Thymus (tissue), 11 donors: ENCODE measurements at regions not wholly inside any gene's neighbourhood (a gene's known extent, or its start where the extent isn't known, plus 50 kb on each side); places are given as distances from the start of the nearest gene placed in this dataset.

Experiments
- DNase-seq, 9 donors: peaks; one replicate each; pipeline ENCODE4 v3.0.0-alpha.2; 2013; ENCODE audit warnings: low spot score in 9 of 9, low read depth in 6 of 9, missing footprints in 1 of 9
- H3K27ac ChIP-seq, 2 donors: one replicate each; pipeline ENCODE4 v1.5.1; 2013; ENCODE audit warnings: control low read depth in 1 of 2, low read depth in 1 of 2, low read length in 1 of 2, mild to moderate bottlenecking in 1 of 2, moderate library complexity in 1 of 2
- H3K27me3 ChIP-seq, 2 donors: one replicate each; pipeline ENCODE4 v1.5.1; 2013; ENCODE audit warnings: low read length in 1 of 2; ENCODE audit not compliant: control insufficient read depth in 2 of 2, insufficient read depth in 1 of 2
- H3K36me3 ChIP-seq, 2 donors: one replicate each; pipeline ENCODE4 v1.5.1; 2013; ENCODE audit warnings: low read length in 1 of 2, mild to moderate bottlenecking in 1 of 2, moderate library complexity in 1 of 2; ENCODE audit not compliant: control insufficient read depth in 2 of 2, insufficient read depth in 2 of 2
- H3K4me1 ChIP-seq, 2 donors: one replicate each; pipeline ENCODE4 v1.5.1; 2013; ENCODE audit warnings: low read length in 2 of 2; ENCODE audit not compliant: control insufficient read depth in 2 of 2, insufficient read depth in 2 of 2
- H3K4me3 ChIP-seq, 2 donors: one replicate each; pipeline ENCODE4 v1.5.1; 2013; ENCODE audit warnings: low read length in 2 of 2, control low read depth in 1 of 2, mild to moderate bottlenecking in 1 of 2
- H3K9me3 ChIP-seq, 2 donors: one replicate each; pipeline ENCODE4 v1.5.1; 2013; ENCODE audit warnings: low read length in 1 of 2, mild to moderate bottlenecking in 1 of 2; ENCODE audit not compliant: control insufficient read depth in 2 of 2, insufficient read depth in 1 of 2
- WGBS: extraction: QIAGEN DNeasy Blood & Tissue Kit; methylation state at CpG from one replicate; pipeline ENCODE4 v1.1.7; 2013; 5-methylcytosine and 5-hydroxymethylcytosine counted together
- donor health status: healthy.

DNA sequence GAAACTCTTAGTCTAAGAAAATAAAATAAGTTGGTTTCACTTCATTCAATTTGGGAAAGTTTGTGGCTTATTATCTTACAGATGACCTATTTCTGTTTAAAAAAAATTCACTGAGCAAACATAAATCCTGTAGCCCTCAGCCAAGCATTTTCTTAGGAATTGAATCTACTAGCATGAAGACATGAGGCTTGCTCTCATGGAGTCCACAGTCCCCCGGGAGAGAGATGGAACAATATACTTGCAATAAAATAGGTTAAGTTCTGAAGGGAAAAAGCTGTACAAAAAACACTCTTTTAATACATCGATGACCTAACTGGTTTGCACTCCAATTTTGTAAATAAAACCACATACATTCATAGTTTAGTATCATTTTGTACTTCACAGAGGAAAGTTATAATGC lies 642.6 kb upstream of the FAM241A start:
- no peak overlapping the region for H3K27ac ChIP-seq
- H3K9me3 ChIP-seq = no peaks in the 10 kb centered on the region
- no peaks in the 10 kb centered on the region for H3K4me1 ChIP-seq
- H3K36me3 ChIP-seq = no peaks in the 10 kb centered on the region
- 93% methylated on average over 2 of the region's 2 CpGs for WGBS
- H3K27me3 ChIP-seq = no peaks in the 10 kb centered on the region
- no peak for DNase-seq
- H3K4me3 ChIP-seq = no peak overlapping the region

GRCh38 chr4:111506706-111507105 lies 638.5 kb upstream of the FAM241A start:
- Histone ChIP-seq H3K9me3 (no peaks in the 10 kb centered on the region), H3K27ac (no peak overlapping the region), H3K4me1 (no peaks in the 10 kb centered on the region), H3K4me3 (no peak overlapping the region), H3K27me3 (no peaks in the 10 kb centered on the region), H3K36me3 (no peaks in the 10 kb centered on the region)
- WGBS = 86% methylated on average over 2 of the region's 2 CpGs
- DNase-seq = no peak

DNA sequence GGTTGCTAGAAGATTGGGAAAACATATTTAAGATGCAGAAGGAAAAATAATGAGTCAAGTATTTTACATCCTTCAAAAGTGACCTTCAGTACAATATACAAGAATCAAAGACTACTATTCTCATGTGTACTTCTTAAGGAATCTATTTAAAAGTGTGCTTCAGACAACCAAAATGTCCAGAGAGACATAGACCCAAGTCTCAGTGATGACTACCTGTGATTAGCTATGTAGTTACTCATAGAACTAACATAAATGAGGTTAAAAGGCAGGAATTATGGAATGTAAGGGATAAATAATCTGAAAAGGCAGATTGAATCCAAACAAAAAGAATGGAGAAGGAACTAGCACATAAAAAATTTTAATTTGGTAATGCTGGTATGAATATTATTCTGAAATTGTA lies 634.7 kb upstream of the FAM241A start:
- Histone ChIP-seq H3K36me3 (no peaks in the 10 kb centered on the region), H3K27ac (no peak overlapping the region), H3K4me1 (no peaks in the 10 kb centered on the region), H3K4me3 (no peak overlapping the region), H3K27me3 (no peaks in the 10 kb centered on the region), H3K9me3 (no peaks in the 10 kb centered on the region)
- no peak for DNase-seq

DNA sequence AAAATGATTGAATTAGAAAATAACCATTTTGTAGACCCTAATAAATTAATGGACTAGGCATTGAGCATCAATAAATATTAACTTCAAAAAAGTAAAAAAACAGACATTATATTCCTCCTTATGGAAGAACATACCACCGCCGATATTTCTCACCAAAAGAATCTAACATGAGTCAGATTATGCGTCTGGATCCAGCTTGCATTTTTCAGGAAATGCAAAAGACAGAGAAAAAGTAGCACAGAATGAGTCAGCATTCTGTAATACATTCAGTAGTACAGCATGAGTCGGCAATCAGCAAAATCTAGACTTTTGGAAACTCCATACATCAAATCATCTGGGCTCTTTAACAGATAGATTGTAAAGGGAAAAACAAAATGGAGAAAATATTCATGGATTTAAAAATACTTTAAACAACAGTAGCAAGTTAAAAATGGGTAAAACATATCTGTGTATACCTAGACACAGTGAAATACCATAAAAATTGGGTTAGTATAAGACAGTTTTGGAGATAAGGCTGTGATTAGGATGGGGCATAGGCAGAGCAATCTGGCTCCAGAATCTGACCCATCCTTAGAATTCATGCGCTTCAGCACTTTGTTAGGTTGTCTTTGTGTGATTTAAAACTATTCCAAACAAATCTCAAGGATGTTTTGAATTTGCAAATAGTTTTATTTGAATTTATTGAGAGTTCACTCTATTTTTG lies 633.0 kb upstream of the FAM241A start:
- no peaks in the 10 kb centered on the region for H3K36me3 ChIP-seq
- H3K4me1 ChIP-seq = no peaks in the 10 kb centered on the region
- no peak overlapping the region for H3K4me3 ChIP-seq
- H3K9me3 ChIP-seq = no peaks in the 10 kb centered on the region
- DNase-seq = no peak
- 50% methylated on average over 5 of the region's 5 CpGs for WGBS
- no peak overlapping the region for H3K27ac ChIP-seq
- no peaks in the 10 kb centered on the region for H3K27me3 ChIP-seq

- H3K27ac ChIP-seq = no peak overlapping the region
Observed at GRCh38 chr4:111519683-111520082, 625.6 kb upstream of the FAM241A start.

GRCh38 chr4:111530446-111530845 lies 614.8 kb upstream of the FAM241A start:
- no peaks in the 10 kb centered on the region for H3K36me3 ChIP-seq
- H3K9me3 ChIP-seq = no peaks in the 10 kb centered on the region
- H3K4me1 ChIP-seq = no peaks in the 10 kb centered on the region
- 84% methylated on average over 2 of the region's 2 CpGs for WGBS
- H3K27ac ChIP-seq = no peak overlapping the region
- no peak overlapping the region for H3K4me3 ChIP-seq
- no peaks in the 10 kb centered on the region for H3K27me3 ChIP-seq
- no peak for DNase-seq

More at GRCh38 chr4:111519683-111520082, 625.6 kb upstream of the FAM241A start:
- H3K4me3 ChIP-seq = no peak overlapping the region
- H3K4me1 ChIP-seq = no peaks in the 10 kb centered on the region
- no peaks in the 10 kb centered on the region for H3K36me3 ChIP-seq
- H3K27me3 ChIP-seq = no peaks in the 10 kb centered on the region
- 90% methylated on average over 5 of the region's 5 CpGs for WGBS
- H3K9me3 ChIP-seq = no peaks in the 10 kb centered on the region
- no peak for DNase-seq

DNA sequence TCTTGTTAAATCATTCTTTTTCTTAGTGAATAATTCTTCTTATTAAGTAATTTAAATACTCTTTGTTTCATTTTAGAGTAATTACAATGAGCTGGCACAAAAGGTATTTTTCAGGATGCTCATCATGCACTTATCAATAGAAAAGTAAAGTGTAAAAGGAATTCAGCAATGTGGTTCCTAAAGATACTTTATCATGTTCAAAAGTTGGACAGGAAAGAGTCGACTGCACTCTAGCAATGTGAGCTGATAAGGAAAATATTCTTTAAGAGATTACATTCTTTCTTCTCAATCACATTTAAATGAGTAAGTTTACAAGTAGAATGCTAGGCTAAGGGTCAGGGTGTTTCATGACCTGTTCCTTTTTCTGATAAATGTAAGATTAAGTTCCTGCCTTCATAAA lies 609.5 kb upstream of the FAM241A start:
- no peak overlapping the region for H3K27ac ChIP-seq
- no peak overlapping the region for H3K4me3 ChIP-seq
- DNase-seq = no peak
- no peaks in the 10 kb centered on the region for H3K36me3 ChIP-seq
- no peaks in the 10 kb centered on the region for H3K4me1 ChIP-seq
- WGBS = 23% methylated on average over 1 of the region's 1 CpG
- no peaks in the 10 kb centered on the region for H3K9me3 ChIP-seq
- no peaks in the 10 kb centered on the region for H3K27me3 ChIP-seq

DNA sequence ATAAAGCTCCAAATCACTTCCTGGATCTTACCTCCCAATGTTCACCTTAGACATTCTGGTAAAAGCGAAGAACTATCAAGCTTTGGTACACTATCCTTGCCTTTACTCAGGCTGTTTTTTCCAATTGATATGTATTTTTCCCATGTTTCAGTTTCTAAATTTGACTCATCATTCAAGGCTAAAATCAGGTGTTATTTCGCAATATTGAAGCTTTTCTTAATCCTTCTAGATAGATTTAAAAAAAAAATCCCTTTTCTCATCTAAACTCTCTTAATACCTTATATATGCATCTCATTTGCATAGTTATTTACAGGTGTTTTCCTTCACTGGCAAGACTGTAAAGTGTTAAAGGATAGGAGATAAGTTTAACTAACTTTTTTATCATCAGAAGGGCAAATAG lies 608.1 kb upstream of the FAM241A start:
- 91% methylated on average over 2 of the region's 2 CpGs for WGBS

DNA sequence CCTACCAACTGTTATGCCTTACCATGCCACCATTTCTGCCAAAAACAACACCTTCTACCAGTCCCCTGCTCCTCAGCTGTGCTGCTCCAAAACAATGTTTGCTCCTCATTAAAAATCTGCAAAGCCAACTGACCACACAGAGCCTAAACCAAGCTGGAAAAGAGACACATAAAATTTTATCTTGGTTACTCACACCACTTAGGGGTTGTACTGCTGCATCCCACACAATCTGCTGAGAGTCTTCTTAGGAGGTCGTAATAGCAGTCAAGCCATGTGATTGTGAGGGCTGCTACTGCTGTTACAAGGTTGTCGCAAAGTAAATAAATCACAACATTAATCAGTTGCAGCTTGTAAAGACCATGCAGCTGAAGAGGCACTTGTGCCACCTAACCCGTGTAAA lies 607.4 kb upstream of the FAM241A start:
- 57% methylated on average over 3 of the region's 3 CpGs for WGBS
- Histone ChIP-seq H3K36me3 (no peaks in the 10 kb centered on the region), H3K9me3 (no peaks in the 10 kb centered on the region), H3K27me3 (no peaks in the 10 kb centered on the region), H3K4me3 (no peak overlapping the region), H3K27ac (no peak overlapping the region), H3K4me1 (no peaks in the 10 kb centered on the region)
- DNase-seq = no peak

More for the DNA sequence above, 608.1 kb upstream of the FAM241A start:
- Histone ChIP-seq H3K4me3 (no peak overlapping the region), H3K27ac (no peak overlapping the region), H3K4me1 (no peaks in the 10 kb centered on the region), H3K27me3 (no peaks in the 10 kb centered on the region), H3K36me3 (no peaks in the 10 kb centered on the region), H3K9me3 (no peaks in the 10 kb centered on the region)
- DNase-seq = no peak

DNA sequence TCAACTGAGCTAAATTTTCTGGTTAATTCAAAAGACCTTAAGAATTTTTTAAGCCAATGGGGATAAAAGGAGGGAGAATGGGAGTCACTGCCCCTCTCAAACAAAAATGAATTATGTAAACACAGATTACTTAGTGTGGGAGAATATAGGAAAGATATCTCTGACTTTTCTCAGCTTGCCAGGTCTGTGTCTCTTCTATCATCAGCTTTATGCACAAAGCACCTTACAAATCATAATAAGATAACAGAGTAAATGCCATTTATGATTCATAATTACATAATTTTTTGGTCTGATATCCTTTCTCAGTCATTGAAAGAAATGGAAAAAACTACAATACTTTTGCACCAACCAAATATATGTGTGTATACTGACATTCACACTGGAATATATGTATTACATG lies 604.6 kb upstream of the FAM241A start:
- H3K9me3 ChIP-seq = no peaks in the 10 kb centered on the region

More for the DNA sequence above, 604.6 kb upstream of the FAM241A start:
- H3K36me3 ChIP-seq = no peaks in the 10 kb centered on the region
- H3K27ac ChIP-seq = no peak overlapping the region
- no peaks in the 10 kb centered on the region for H3K27me3 ChIP-seq
- no peaks in the 10 kb centered on the region for H3K4me1 ChIP-seq
- DNase-seq = no peak
- no peak overlapping the region for H3K4me3 ChIP-seq
